Esophagus muscularis mucosa (tissue), 4 donors: ENCODE measurements at regions not wholly inside any gene's neighbourhood (a gene's known extent, or its start where the extent isn't known, plus 50 kb on each side); places are given as distances from the start of the nearest gene placed in this dataset.
"Not testable (repeated sequence)": the region's sequence is repeated elsewhere in the genome, so short reads cannot be mapped to it uniquely, and the experiment has no call there.

Experiments used
- DNase-seq: peaks from one replicate; pipeline ENCODE4 v3.0.0-alpha.2; 2017; ENCODE audit errors: extremely low spot score
- H3K27ac ChIP-seq, 4 donors: fragments of 200-600 bp; sonication (generic); replicated peaks in 1 of 4; 1 replicate in 3 of 4; 2 replicates in 1 of 4; pipeline ENCODE4 v1.5.1; 2016 to 2019; ENCODE audit warnings: mild to moderate bottlenecking in 1 of 4
- H3K27me3 ChIP-seq, 4 donors: fragments of 200-600 bp; sonication (generic); one replicate each; pipeline versions ENCODE4 v1.5.1 to v1.6.0; 2016 to 2019
- H3K36me3 ChIP-seq, 4 donors: fragments of 200-600 bp; sonication (generic); one replicate each; pipeline ENCODE4 v1.5.1; 2016 to 2019
- H3K4me1 ChIP-seq, 4 donors: fragments of 200-600 bp; sonication (generic); one replicate each; pipeline ENCODE4 v1.5.1; 2016 to 2019
- H3K4me3 ChIP-seq, 4 donors: fragments of 200-600 bp; sonication (generic); 1 replicate in 2 of 4; 2 replicates in 2 of 4; pipeline ENCODE4 v1.5.1; 2016 to 2019; ENCODE audit warnings: mild to moderate bottlenecking in 4 of 4, moderate library complexity in 1 of 4
- H3K9me3 ChIP-seq, 4 donors: fragments of 200-600 bp; sonication (generic); 1 replicate in 3 of 4; 2 replicates in 1 of 4; pipeline ENCODE4 v1.5.1; 2016 to 2019
- CTCF ChIP-seq, 3 experiments: fragments of 200-600 bp in 2 of 3; fragments of 450-650 bp in 1 of 3; sonication (generic) in 2 of 3; IDR thresholded peaks; one replicate each; pipeline ENCODE4 v1.5.1; 2017 to 2019; ENCODE audit warnings: antibody characterized with exemption in 3 of 3, mild to moderate bottlenecking in 2 of 3, moderate library complexity in 1 of 3
- EP300 ChIP-seq: sonication (generic); formaldehyde crosslinking; IDR thresholded peaks from one replicate; pipeline ENCODE4 v1.6.1; 2017; ENCODE audit warnings: antibody characterized with exemption
- POLR2A ChIP-seq: fragments of 450-650 bp; IDR thresholded peaks from one replicate; pipeline ENCODE4 v1.6.1; 2017; ENCODE audit warnings: antibody characterized with exemption, moderate library complexity, mild to moderate bottlenecking, low read depth
- POLR2AphosphoS5 ChIP-seq, 2 donors: sonication (generic); formaldehyde crosslinking; IDR thresholded peaks; one replicate each; pipeline ENCODE4 v1.6.1; 2017; ENCODE audit warnings: antibody characterized with exemption in 2 of 2
- WGBS: methylation state at CpG from one replicate; pipeline ENCODE4 v1.1.5; 2018; 5-methylcytosine and 5-hydroxymethylcytosine counted together
- intact Hi-C: fragments of 100-400 bp; cut with DNase I; formaldehyde crosslinking; loops from one replicate; pipeline ENCODE4 v1.15.1; 2023

GRCh38 chr21:35520856-35521255 is 471.8 kb upstream of the RUNX1 start:
- peaks cover 0 to 11% (median 0%) of the 10 kb centered on the region in 4 donors for H3K27me3 ChIP-seq
- no peak overlapping the region for H3K27ac ChIP-seq
- TF ChIP-seq POLR2AphosphoS5 (IDR thresholded peaks at IDR 0.05) (no peak), EP300 (no peak), CTCF (IDR thresholded peaks at IDR 0.05) (no peak), POLR2A (no peak)
- H3K4me3 ChIP-seq: no peak overlapping the region
- 100% methylated on average over 1 of the region's 1 CpG for WGBS
- no peaks in the 10 kb centered on the region for H3K4me1 ChIP-seq
- H3K36me3 ChIP-seq: no peaks in the 10 kb centered on the region
- DNase-seq: no peak
- no peaks in the 10 kb centered on the region for H3K9me3 ChIP-seq
- intact Hi-C loops: no loop called here

DNA sequence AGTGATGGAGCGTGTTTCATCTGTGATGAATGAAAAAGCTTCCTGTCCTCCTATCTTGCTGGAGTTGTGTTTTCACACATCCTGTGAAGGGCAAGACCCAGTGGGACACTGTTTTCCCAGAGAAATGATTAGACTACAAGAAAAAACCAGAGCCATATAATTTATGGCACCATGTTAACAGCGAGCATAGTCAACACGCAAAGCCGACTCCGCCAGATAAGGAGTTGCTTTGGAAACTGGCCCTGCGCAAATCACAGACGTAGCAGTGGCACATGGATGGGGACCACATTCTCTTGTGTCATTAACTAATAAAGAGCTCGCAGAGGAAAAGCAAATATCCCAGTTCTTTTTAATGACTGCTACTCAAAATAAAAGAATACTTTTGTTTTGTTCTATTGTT is 471.2 kb upstream of the RUNX1 start:
- no peak overlapping the region for H3K27ac ChIP-seq
- H3K4me1 ChIP-seq: no peaks in the 10 kb centered on the region
- H3K36me3 ChIP-seq: no peaks in the 10 kb centered on the region
- TF ChIP-seq CTCF (IDR thresholded peaks at IDR 0.05): no peak
- TF ChIP-seq POLR2AphosphoS5 (IDR thresholded peaks at IDR 0.05): no peak
- no peak for TF ChIP-seq EP300
- no peak for TF ChIP-seq POLR2A
- H3K9me3 ChIP-seq: no peaks in the 10 kb centered on the region
- H3K27me3 ChIP-seq: peaks cover 0 to 11% (median 0%) of the 10 kb centered on the region in 4 donors
- intact Hi-C loops: no loop called here
- DNase-seq: no peak
- H3K4me3 ChIP-seq: no peak overlapping the region
- WGBS: 87% methylated on average over 8 of the region's 8 CpGs

- H3K36me3 ChIP-seq: no peaks in the 10 kb centered on the region
- H3K4me1 ChIP-seq: no peaks in the 10 kb centered on the region
- no peak overlapping the region for H3K27ac ChIP-seq
- 72% methylated on average over 6 of the region's 6 CpGs for WGBS
- TF ChIP-seq CTCF (IDR thresholded peaks at IDR 0.05) (no peak), EP300 (no peak), POLR2AphosphoS5 (IDR thresholded peaks at IDR 0.05) (no peak), POLR2A (no peak)
- no peaks in the 10 kb centered on the region for H3K9me3 ChIP-seq
- DNase-seq: no peak
- peaks cover 0 to 11% (median 0%) of the 10 kb centered on the region in 4 donors for H3K27me3 ChIP-seq
- H3K4me3 ChIP-seq: no peak overlapping the region
- intact Hi-C loops: no loop called here
Observed at GRCh38 chr21:35517865-35518264, 468.8 kb upstream of the RUNX1 start.

GRCh38 chr21:35516292-35516691 is 467.2 kb upstream of the RUNX1 start:
- H3K4me1 ChIP-seq, DNase-seq, H3K9me3 ChIP-seq, H3K4me3 ChIP-seq, H3K36me3 ChIP-seq, intact Hi-C loops, H3K27ac ChIP-seq, H3K27me3 ChIP-seq: not testable (repeated sequence)
- 100% methylated on average over 2 of the region's 2 CpGs for WGBS

DNA sequence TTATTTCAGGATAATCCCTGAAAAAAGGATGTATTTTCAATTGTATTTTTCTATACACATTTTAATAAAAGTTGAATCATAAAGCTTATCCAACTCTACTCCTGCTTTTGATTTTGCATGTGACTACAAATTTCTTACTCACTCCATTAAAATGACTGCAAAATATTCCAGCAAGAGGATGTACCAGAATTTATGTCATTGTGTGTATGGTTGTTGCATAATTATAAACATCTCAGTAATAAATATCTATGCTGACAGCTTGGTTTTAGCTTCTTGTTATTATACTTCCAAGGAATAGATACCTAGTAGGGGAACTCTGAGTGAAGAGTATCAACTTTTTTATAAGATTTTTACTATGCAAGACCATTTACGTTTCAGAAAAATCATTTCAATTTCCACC is 463.2 kb upstream of the RUNX1 start:
- no peaks in the 10 kb centered on the region for H3K36me3 ChIP-seq
- peaks cover 0 to 2% (median 0%) of the 10 kb centered on the region in 4 donors for H3K27me3 ChIP-seq
- TF ChIP-seq POLR2AphosphoS5 (IDR thresholded peaks at IDR 0.05) (no peak), POLR2A (no peak), EP300 (no peak), CTCF (IDR thresholded peaks at IDR 0.05) (no peak)
- DNase-seq: no peak
- H3K9me3 ChIP-seq: no peaks in the 10 kb centered on the region
- H3K4me3 ChIP-seq: no peak overlapping the region
- no peak overlapping the region for H3K27ac ChIP-seq
- intact Hi-C loops: no loop called here
- WGBS: 80% methylated on average over 1 of the region's 1 CpG
- H3K4me1 ChIP-seq: peaks cover 0 to 5% (median 3%) of the 10 kb centered on the region in 4 donors
